Effector memory CD4-positive, alpha-beta T cell (primary cell): ENCODE measurements at regions not wholly inside any gene's neighbourhood (a gene's known extent, or its start where the extent isn't known, plus 50 kb on each side); places are given as distances from the start of the nearest gene placed in this dataset.
A peak's percentile ranks its signal among the peaks of the same experiment; 100 is the strongest.

Source experiments
- DNase-seq, 3 donors: peaks; one replicate each; pipeline ENCODE4 v3.0.0-alpha.2; 2020
- H3K27ac ChIP-seq: 2 replicates; pipeline ENCODE4 v1.7.0; 2013; ENCODE audit warnings: mild to moderate bottlenecking, low read length, moderate library complexity; ENCODE audit not compliant: insufficient read depth, poor library complexity, severe bottlenecking
- H3K27me3 ChIP-seq: replicated peaks from 2 replicates; pipeline ENCODE4 v1.7.0; 2013; ENCODE audit warnings: mild to moderate bottlenecking, low read length; ENCODE audit not compliant: insufficient read depth, control insufficient read depth, poor library complexity, severe bottlenecking
- H3K36me3 ChIP-seq: 2 replicates; pipeline ENCODE4 v1.7.0; 2013; ENCODE audit warnings: mild to moderate bottlenecking, low read length, moderate library complexity; ENCODE audit not compliant: control insufficient read depth, insufficient read depth
- H3K4me1 ChIP-seq: 2 replicates; pipeline ENCODE4 v1.7.0; 2013; ENCODE audit warnings: low read length, mild to moderate bottlenecking; ENCODE audit not compliant: control insufficient read depth, insufficient read depth, poor library complexity, severe bottlenecking
- H3K4me3 ChIP-seq: 2 replicates; pipeline ENCODE4 v1.7.0; 2013; ENCODE audit warnings: low read length, low read depth, mild to moderate bottlenecking; ENCODE audit not compliant: insufficient read depth, poor library complexity, severe bottlenecking
- H3K9me3 ChIP-seq: 2 replicates; pipeline ENCODE4 v1.7.0; 2013; ENCODE audit warnings: mild to moderate bottlenecking, low read length, moderate library complexity; ENCODE audit not compliant: control insufficient read depth

- no peak for DNase-seq
- H3K4me1 ChIP-seq = no peaks in the 10 kb centered on the region
- no peak overlapping the region for H3K27ac ChIP-seq
- H3K27me3 ChIP-seq = no peaks in the 10 kb centered on the region
- peaks cover 2% of the 10 kb centered on the region for H3K9me3 ChIP-seq
- H3K4me3 ChIP-seq = no peak overlapping the region
- no peaks in the 10 kb centered on the region for H3K36me3 ChIP-seq
Measured at GRCh38 chr2:42863320-42863719, 70.9 kb upstream of the HAAO start.

- H3K36me3 ChIP-seq = no peaks in the 10 kb centered on the region
- no peaks in the 10 kb centered on the region for H3K4me1 ChIP-seq
- H3K27ac ChIP-seq = no peak overlapping the region
- H3K4me3 ChIP-seq = no peak overlapping the region
- no peaks in the 10 kb centered on the region for H3K27me3 ChIP-seq
- DNase-seq = no peak
- H3K9me3 ChIP-seq = no peaks in the 10 kb centered on the region
Measured at GRCh38 chr2:42862669-42863185, 70.3 kb upstream of the HAAO start.

- Histone ChIP-seq H3K36me3 (no peaks in the 10 kb centered on the region), H3K27ac (no peak overlapping the region), H3K9me3 (no peaks in the 10 kb centered on the region), H3K4me3 (no peak overlapping the region), H3K4me1 (no peaks in the 10 kb centered on the region), H3K27me3 (no peaks in the 10 kb centered on the region)
- no peak for DNase-seq
Measured at GRCh38 chr2:42861321-42861720, 68.9 kb upstream of the HAAO start.

- Histone ChIP-seq H3K27me3 (no peaks in the 10 kb centered on the region), H3K27ac (no peak overlapping the region), H3K9me3 (no peaks in the 10 kb centered on the region), H3K4me3 (no peak overlapping the region), H3K4me1 (no peaks in the 10 kb centered on the region), H3K36me3 (no peaks in the 10 kb centered on the region)
- no peak for DNase-seq
Measured at GRCh38 chr2:42860319-42861094, 68.1 kb upstream of the HAAO start.

- Histone ChIP-seq H3K27ac (no peak overlapping the region), H3K36me3 (no peaks in the 10 kb centered on the region), H3K4me1 (no peaks in the 10 kb centered on the region), H3K27me3 (no peaks in the 10 kb centered on the region), H3K9me3 (no peaks in the 10 kb centered on the region), H3K4me3 (no peak overlapping the region)
- no peak for DNase-seq
Measured at GRCh38 chr2:42859791-42860190, 67.4 kb upstream of the HAAO start.

GRCh38 chr2:42859006-42859552 lies 66.7 kb upstream of the HAAO start:
- no peaks in the 10 kb centered on the region for H3K4me1 ChIP-seq
- peak in 1 of 3 donors; percentile 21 for DNase-seq
- H3K36me3 ChIP-seq = no peaks in the 10 kb centered on the region
- H3K4me3 ChIP-seq = no peak overlapping the region
- no peak overlapping the region for H3K27ac ChIP-seq
- no peaks in the 10 kb centered on the region for H3K27me3 ChIP-seq
- no peaks in the 10 kb centered on the region for H3K9me3 ChIP-seq

GRCh38 chr2:42858140-42859005 lies 66.0 kb upstream of the HAAO start:
- DNase-seq = no peak
- no peak overlapping the region for H3K4me3 ChIP-seq
- no peaks in the 10 kb centered on the region for H3K27me3 ChIP-seq
- H3K27ac ChIP-seq = no peak overlapping the region
- H3K36me3 ChIP-seq = no peaks in the 10 kb centered on the region
- no peaks in the 10 kb centered on the region for H3K4me1 ChIP-seq
- no peaks in the 10 kb centered on the region for H3K9me3 ChIP-seq

- H3K36me3 ChIP-seq = no peaks in the 10 kb centered on the region
- H3K4me1 ChIP-seq = no peaks in the 10 kb centered on the region
- H3K9me3 ChIP-seq = no peaks in the 10 kb centered on the region
- H3K27me3 ChIP-seq = no peaks in the 10 kb centered on the region
- DNase-seq = no peak
- H3K4me3 ChIP-seq = no peak overlapping the region
- no peak overlapping the region for H3K27ac ChIP-seq
Measured at GRCh38 chr2:42856891-42857632, 64.7 kb upstream of the HAAO start.

GRCh38 chr2:42856106-42856860 lies 63.9 kb upstream of the HAAO start:
- no peaks in the 10 kb centered on the region for H3K9me3 ChIP-seq
- DNase-seq = no peak

More at GRCh38 chr2:42856106-42856860, 63.9 kb upstream of the HAAO start:
- H3K4me1 ChIP-seq = no peaks in the 10 kb centered on the region
- H3K36me3 ChIP-seq = no peaks in the 10 kb centered on the region
- H3K4me3 ChIP-seq = no peak overlapping the region
- H3K27me3 ChIP-seq = no peaks in the 10 kb centered on the region
- H3K27ac ChIP-seq = no peak overlapping the region
